ENCODE measurements at regions not wholly inside any gene's neighbourhood (a gene's known extent, or its start where the extent isn't known, plus 50 kb on each side); places are given as distances from the start of the nearest gene placed in this dataset.

DNA sequence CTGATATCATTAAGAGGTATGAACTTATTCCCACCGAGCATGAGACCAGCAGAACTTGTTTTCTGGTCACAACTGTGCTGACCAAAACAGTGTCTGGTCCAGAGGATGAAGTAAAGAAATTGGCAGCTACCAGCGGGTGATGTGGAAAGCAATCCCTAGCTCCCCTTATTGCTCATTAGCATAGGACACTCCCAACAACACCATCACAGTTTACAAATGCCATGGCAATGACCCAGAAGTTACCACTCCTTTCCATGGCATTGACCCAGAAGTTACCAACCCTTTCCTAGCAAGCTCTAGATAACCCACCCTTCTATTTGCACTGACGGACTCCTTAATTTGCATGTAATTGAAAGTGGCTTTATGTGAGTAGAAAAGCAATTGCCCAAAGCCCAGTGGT is 1856.1 kb downstream of the OLFM4 start:
- DNase-seq = no peak
- in situ Hi-C loops (cut with HindIII; ENCODE audit: low pct_ligation_motif_present, low sequenced_read_pairs) = no loop called here
- TF ChIP-seq, protein P1, sequence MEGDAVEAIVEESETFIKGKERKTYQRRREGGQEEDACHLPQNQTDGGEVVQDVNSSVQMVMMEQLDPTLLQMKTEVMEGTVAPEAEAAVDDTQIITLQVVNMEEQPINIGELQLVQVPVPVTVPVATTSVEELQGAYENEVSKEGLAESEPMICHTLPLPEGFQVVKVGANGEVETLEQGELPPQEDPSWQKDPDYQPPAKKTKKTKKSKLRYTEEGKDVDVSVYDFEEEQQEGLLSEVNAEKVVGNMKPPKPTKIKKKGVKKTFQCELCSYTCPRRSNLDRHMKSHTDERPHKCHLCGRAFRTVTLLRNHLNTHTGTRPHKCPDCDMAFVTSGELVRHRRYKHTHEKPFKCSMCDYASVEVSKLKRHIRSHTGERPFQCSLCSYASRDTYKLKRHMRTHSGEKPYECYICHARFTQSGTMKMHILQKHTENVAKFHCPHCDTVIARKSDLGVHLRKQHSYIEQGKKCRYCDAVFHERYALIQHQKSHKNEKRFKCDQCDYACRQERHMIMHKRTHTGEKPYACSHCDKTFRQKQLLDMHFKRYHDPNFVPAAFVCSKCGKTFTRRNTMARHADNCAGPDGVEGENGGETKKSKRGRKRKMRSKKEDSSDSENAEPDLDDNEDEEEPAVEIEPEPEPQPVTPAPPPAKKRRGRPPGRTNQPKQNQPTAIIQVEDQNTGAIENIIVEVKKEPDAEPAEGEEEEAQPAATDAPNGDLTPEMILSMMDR (IDR thresholded peaks at IDR 0.05; ENCODE audit: low read depth, low read length, missing control alignments) = no peak

DNA sequence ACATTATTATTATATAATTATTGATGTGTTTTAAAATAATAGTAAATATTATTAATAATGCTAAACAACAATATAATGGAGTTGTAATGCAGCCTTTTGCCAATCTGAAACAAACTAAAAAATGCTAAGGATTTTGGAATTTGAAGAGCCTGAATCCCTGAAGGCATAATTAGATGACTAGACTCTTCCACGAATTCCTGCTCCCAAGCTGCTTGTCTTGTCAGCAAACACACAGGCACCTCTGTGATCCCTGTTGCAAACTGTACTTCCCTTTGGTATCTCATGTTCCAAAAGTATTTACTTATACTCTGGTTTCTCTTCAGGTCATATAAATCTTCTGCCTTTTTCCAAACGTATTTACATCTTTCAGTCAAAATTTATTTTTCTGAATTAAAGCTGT is 1862.4 kb downstream of the OLFM4 start:
- TF ChIP-seq, protein P1 (IDR thresholded peaks at IDR 0.05; ENCODE audit: low read depth, low read length, missing control alignments) = no peak
- Histone ChIP-seq H3K27me3 (replicated peaks) (no peaks in the 10 kb centered on the region), H3K27ac (no peak overlapping the region), H3K4me3 (ENCODE audit: low read depth, low read length) (no peak overlapping the region), H3K36me3 (replicated peaks) (no peaks in the 10 kb centered on the region)
- no peak for DNase-seq
- in situ Hi-C loops (cut with HindIII; ENCODE audit: low pct_ligation_motif_present, low sequenced_read_pairs) = no loop called here

More for the DNA sequence above, 1856.1 kb downstream of the OLFM4 start:
- Histone ChIP-seq H3K27me3 (replicated peaks) (no peaks in the 10 kb centered on the region), H3K27ac (no peak overlapping the region), H3K4me3 (ENCODE audit: low read depth, low read length) (no peak overlapping the region), H3K36me3 (replicated peaks) (no peaks in the 10 kb centered on the region)

DNA sequence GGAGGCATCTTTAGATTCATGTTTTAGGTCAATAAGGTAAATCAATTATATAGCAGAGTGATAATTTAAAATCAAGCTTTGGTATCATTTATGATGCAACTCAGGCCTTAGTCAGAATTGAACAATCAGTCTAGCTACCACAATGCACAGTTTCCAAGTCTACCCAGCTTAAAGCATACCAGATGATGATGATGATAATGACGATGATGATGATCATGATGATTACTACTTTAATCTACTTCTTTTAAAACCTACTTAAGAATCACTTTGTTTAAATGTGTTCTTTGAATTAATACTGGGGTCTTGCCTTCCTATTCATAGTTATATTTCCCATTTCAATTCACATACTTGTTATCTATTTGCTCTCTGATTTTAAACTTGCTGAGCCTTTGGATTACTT is 1872.7 kb downstream of the OLFM4 start:
- no peaks in the 10 kb centered on the region for H3K27me3 ChIP-seq (replicated peaks)
- no peak overlapping the region for H3K27ac ChIP-seq
- TF ChIP-seq, protein P1 (IDR thresholded peaks at IDR 0.05; ENCODE audit: low read depth, low read length, missing control alignments) = no peak
- no peak for DNase-seq
- no peaks in the 10 kb centered on the region for H3K36me3 ChIP-seq (replicated peaks)
- in situ Hi-C loops (cut with HindIII; ENCODE audit: low pct_ligation_motif_present, low sequenced_read_pairs) = no loop called here
- no peak overlapping the region for H3K4me3 ChIP-seq (ENCODE audit: low read depth, low read length)

DNA sequence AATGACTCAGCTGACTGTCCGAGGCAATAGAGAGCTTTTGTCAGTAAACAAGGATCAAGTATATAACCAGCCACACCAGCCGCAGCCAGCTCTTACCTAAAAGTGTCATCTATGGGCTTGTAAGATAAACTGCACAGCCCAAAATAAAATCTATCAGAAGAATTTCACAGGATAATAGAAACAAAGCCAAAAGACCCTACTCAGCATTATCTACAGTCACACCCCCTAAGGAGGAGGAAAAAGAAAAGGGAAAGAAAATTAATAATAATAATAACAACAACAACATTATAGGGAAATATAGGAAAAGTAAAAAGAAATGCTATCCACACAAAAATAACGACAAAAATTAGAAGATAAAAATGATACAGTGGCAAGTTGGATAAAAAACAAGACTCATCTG is 1883.8 kb downstream of the OLFM4 start:
- TF ChIP-seq, protein P1 (IDR thresholded peaks at IDR 0.05; ENCODE audit: low read depth, low read length, missing control alignments) = no peak
- no peaks in the 10 kb centered on the region for H3K36me3 ChIP-seq (replicated peaks)
- DNase-seq = no peak
- no peak overlapping the region for H3K4me3 ChIP-seq (ENCODE audit: low read depth, low read length)
- in situ Hi-C loops (cut with HindIII; ENCODE audit: low pct_ligation_motif_present, low sequenced_read_pairs) = no loop called here
- H3K27ac ChIP-seq = no peak overlapping the region
- H3K27me3 ChIP-seq (replicated peaks) = no peaks in the 10 kb centered on the region

DNA sequence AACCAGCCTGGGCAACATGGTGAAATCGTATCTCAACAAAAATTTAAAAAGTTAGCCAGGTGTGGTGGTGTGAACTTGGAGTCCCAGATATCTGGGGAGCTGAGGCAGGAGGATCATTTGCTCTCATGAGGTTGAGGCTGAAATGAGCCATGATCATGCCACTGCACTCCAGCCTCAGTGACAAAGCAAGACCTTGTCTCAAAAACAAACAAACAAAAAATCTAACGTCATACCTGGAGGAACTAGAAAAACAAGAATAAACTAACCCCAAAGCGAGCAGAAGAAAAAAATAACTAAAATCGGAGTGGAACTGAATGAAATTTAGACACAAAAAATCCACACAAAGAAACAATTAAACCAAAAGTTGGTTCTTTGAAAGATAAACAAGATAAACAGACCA is 1885.1 kb downstream of the OLFM4 start:
- no peak overlapping the region for H3K4me3 ChIP-seq (ENCODE audit: low read depth, low read length)
- no peaks in the 10 kb centered on the region for H3K36me3 ChIP-seq (replicated peaks)
- no peaks in the 10 kb centered on the region for H3K27me3 ChIP-seq (replicated peaks)
- DNase-seq = no peak
- no peak overlapping the region for H3K27ac ChIP-seq
- in situ Hi-C loops (cut with HindIII; ENCODE audit: low pct_ligation_motif_present, low sequenced_read_pairs) = no loop called here
- TF ChIP-seq, protein P1 (IDR thresholded peaks at IDR 0.05; ENCODE audit: low read depth, low read length, missing control alignments) = no peak

DNA sequence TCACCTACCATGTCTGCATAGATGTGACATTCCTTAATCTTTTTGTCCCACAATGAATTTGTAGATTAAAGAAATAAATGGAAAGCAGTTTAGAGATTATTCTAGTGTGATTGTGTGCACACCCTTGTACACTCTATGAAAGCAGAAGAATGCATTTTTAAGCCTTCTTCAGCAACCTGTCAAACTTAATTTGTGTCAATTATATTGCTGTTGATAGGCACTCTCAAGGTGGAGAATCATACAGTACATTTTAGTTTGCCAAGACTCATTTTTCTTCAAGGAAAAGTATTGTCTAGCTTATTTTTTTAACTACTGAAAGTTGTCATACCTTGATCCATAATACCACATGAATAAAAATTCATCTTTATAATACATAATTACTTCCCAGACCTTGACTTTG is 1898.9 kb downstream of the OLFM4 start:
- in situ Hi-C loops (cut with HindIII; ENCODE audit: low pct_ligation_motif_present, low sequenced_read_pairs) = no loop called here
- Histone ChIP-seq H3K4me3 (ENCODE audit: low read depth, low read length) (no peak overlapping the region), H3K36me3 (replicated peaks) (no peaks in the 10 kb centered on the region), H3K27ac (no peak overlapping the region), H3K27me3 (replicated peaks) (no peaks in the 10 kb centered on the region)
- DNase-seq = no peak
- TF ChIP-seq, protein P1 (IDR thresholded peaks at IDR 0.05; ENCODE audit: low read depth, low read length, missing control alignments) = no peak
